ENCODE measurements at regions not wholly inside any gene's neighbourhood (a gene's known extent, or its start where the extent isn't known, plus 50 kb on each side); places are given as distances from the start of the nearest gene placed in this dataset.

DNA sequence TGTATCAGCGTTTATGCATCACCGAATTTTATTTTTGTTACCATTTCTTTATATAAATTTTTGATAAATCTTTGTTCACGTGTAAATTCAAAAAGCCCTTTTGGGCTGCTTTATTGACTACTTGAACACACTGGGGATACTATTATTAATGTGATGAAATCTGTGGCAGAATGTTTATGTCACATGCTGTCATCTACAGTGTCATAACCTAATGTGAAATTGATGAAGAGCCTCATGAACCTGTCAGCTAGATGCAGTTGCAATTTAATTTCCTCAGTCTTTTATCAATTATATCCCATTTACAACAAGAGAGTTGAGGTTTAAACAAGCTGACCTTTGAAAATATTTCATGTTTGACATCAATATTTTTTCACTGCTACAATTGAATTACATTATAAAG lies 1100.4 kb upstream of the COX7C start:
- Histone ChIP-seq H3K79me2 (ENCODE audit: insufficient read depth, low read length) (no peaks in the 10 kb centered on the region), H3K36me3 (ENCODE audit: insufficient read depth, low read length) (no peaks in the 10 kb centered on the region), H3F3A (ENCODE audit: low read depth) (no peaks in the 10 kb centered on the region), H3K4me2 (ENCODE audit: low read depth, low read length, poor library complexity, severe bottlenecking) (no peak overlapping the region), H3K4me3 (ENCODE audit: low read length, poor library complexity, severe bottlenecking) (no peak overlapping the region), H3K9me2 (replicated peaks; ENCODE audit: low read depth, low read length) (no peaks in the 10 kb centered on the region), H3K9ac (ENCODE audit: low read depth, low read length, poor library complexity, severe bottlenecking) (no peak overlapping the region), H4K20me1 (ENCODE audit: insufficient read depth, low read length, poor library complexity, severe bottlenecking) (no peaks in the 10 kb centered on the region), H3K9me3 (ENCODE audit: insufficient read depth, low read depth, low read length) (no peaks in the 10 kb centered on the region), H3K27me3 (ENCODE audit: insufficient read depth, low read length, poor library complexity, severe bottlenecking) (no peaks in the 10 kb centered on the region), H3K4me1 (ENCODE audit: insufficient read depth, low read length, poor library complexity, severe bottlenecking) (no peaks in the 10 kb centered on the region), H2AFZ (ENCODE audit: low read length) (no peak overlapping the region)
- TF ChIP-seq, protein P1, sequence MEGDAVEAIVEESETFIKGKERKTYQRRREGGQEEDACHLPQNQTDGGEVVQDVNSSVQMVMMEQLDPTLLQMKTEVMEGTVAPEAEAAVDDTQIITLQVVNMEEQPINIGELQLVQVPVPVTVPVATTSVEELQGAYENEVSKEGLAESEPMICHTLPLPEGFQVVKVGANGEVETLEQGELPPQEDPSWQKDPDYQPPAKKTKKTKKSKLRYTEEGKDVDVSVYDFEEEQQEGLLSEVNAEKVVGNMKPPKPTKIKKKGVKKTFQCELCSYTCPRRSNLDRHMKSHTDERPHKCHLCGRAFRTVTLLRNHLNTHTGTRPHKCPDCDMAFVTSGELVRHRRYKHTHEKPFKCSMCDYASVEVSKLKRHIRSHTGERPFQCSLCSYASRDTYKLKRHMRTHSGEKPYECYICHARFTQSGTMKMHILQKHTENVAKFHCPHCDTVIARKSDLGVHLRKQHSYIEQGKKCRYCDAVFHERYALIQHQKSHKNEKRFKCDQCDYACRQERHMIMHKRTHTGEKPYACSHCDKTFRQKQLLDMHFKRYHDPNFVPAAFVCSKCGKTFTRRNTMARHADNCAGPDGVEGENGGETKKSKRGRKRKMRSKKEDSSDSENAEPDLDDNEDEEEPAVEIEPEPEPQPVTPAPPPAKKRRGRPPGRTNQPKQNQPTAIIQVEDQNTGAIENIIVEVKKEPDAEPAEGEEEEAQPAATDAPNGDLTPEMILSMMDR (conservative IDR thresholded peaks at IDR 0.05; ENCODE audit: low read length) = no peak
- TF ChIP-seq EZH2phosphoT487 (IDR thresholded peaks at IDR 0.05; ENCODE audit: borderline replicate concordance) = no peak

DNA sequence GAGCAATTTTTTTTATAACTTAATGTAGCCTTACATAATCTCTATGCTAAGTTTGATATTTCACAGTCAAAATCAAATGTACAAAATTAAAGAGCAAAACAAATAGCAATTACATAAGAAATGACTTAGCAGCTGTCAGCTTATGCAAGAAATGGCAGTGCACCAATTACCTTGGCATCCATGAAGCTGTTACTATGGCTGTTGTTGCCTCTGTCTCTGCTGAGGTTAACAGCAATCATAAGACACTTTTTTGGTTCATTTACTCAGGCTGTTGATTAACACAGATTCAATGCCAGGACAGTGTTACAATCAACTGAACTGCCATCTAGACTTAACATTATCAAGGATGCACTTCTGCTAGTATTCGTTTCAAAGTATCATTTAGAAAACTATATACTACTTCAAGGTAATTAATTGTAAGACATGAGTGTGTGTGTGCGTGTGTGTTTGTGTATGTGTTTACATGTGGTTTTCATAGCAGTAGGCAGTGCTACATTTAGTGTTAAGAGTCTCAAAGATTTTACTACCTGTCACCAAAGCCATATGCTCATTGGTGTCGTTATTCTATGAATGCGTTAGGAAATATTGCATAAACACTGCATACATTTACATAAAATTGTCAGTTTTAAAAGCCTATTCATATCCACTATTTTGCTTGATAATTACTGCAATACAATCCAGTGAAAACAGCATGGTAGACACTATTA lies 1084.2 kb upstream of the COX7C start:
- Histone ChIP-seq H3K9me2 (replicated peaks; ENCODE audit: low read depth, low read length) (no peaks in the 10 kb centered on the region), H3K4me1 (ENCODE audit: insufficient read depth, low read length, poor library complexity, severe bottlenecking) (no peaks in the 10 kb centered on the region), H3K9me3 (ENCODE audit: insufficient read depth, low read depth, low read length) (no peaks in the 10 kb centered on the region), H3K4me3 (ENCODE audit: low read length, poor library complexity, severe bottlenecking) (no peak overlapping the region), H4K20me1 (ENCODE audit: insufficient read depth, low read length, poor library complexity, severe bottlenecking) (no peaks in the 10 kb centered on the region), H3K36me3 (ENCODE audit: insufficient read depth, low read length) (no peaks in the 10 kb centered on the region), H3K27me3 (ENCODE audit: insufficient read depth, low read length, poor library complexity, severe bottlenecking) (no peaks in the 10 kb centered on the region), H3K4me2 (ENCODE audit: low read depth, low read length, poor library complexity, severe bottlenecking) (no peak overlapping the region), H3K79me2 (ENCODE audit: insufficient read depth, low read length) (no peaks in the 10 kb centered on the region), H3K9ac (ENCODE audit: low read depth, low read length, poor library complexity, severe bottlenecking) (no peak overlapping the region), H2AFZ (ENCODE audit: low read length) (no peak overlapping the region), H3F3A (ENCODE audit: low read depth) (no peaks in the 10 kb centered on the region)
- TF ChIP-seq EZH2phosphoT487 (IDR thresholded peaks at IDR 0.05; ENCODE audit: borderline replicate concordance) = no peak
- TF ChIP-seq, protein P1 (conservative IDR thresholded peaks at IDR 0.05; ENCODE audit: low read length) = no peak

DNA sequence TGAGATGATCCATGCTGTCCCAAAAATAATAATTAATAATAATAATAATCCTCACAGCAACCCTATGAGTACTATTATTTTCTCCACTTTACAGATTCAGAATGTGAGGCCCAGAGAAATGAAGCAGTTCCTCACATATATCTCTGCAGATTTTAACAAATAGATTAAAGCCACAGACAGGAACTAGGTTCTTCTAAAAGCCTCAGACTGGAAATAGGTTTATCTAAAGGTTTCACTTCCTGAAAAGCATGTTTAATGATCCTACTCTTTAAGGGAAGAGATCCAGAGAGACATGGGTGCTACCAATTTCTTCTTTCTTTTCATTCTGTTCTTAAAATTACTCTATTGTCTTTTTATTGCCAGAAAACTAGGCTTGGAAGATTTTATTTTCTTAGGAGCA lies 1079.4 kb upstream of the COX7C start:
- no peak overlapping the region for H3K4me2 ChIP-seq (ENCODE audit: low read depth, low read length, poor library complexity, severe bottlenecking)
- no peak overlapping the region for H2AFZ ChIP-seq (ENCODE audit: low read length)
- no peaks in the 10 kb centered on the region for H3K27me3 ChIP-seq (ENCODE audit: insufficient read depth, low read length, poor library complexity, severe bottlenecking)
- no peak for TF ChIP-seq EZH2phosphoT487 (IDR thresholded peaks at IDR 0.05; ENCODE audit: borderline replicate concordance)
- no peaks in the 10 kb centered on the region for H3K9me2 ChIP-seq (replicated peaks; ENCODE audit: low read depth, low read length)
- no peaks in the 10 kb centered on the region for H3K4me1 ChIP-seq (ENCODE audit: insufficient read depth, low read length, poor library complexity, severe bottlenecking)
- H3K36me3 ChIP-seq (ENCODE audit: insufficient read depth, low read length) = no peaks in the 10 kb centered on the region
- H3K9ac ChIP-seq (ENCODE audit: low read depth, low read length, poor library complexity, severe bottlenecking) = no peak overlapping the region
- H4K20me1 ChIP-seq (ENCODE audit: insufficient read depth, low read length, poor library complexity, severe bottlenecking) = no peaks in the 10 kb centered on the region
- no peaks in the 10 kb centered on the region for H3F3A ChIP-seq (ENCODE audit: low read depth)
- H3K79me2 ChIP-seq (ENCODE audit: insufficient read depth, low read length) = no peaks in the 10 kb centered on the region
- H3K9me3 ChIP-seq (ENCODE audit: insufficient read depth, low read depth, low read length) = no peaks in the 10 kb centered on the region
- H3K4me3 ChIP-seq (ENCODE audit: low read length, poor library complexity, severe bottlenecking) = no peak overlapping the region

DNA sequence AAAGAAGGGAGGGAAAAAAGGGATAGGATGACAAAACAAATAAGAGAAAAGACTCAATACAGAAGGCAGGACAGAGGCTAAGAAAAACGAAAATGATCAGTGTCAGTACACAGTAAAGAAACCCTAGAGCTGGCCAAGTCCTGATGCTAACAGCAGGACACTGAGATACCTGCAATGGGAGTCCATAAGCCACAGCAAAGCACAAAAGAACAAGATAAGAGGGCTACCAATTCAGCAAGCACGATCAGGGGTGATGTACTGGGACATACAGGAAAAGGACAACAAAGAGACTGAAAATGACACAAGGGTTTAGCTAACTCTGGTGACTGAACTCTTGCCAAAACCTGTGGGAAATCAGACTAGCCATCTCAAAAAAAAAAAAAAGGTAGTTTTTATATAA lies 1072.6 kb upstream of the COX7C start:
- Histone ChIP-seq H2AFZ (ENCODE audit: low read length) (no peak overlapping the region), H3K9ac (ENCODE audit: low read depth, low read length, poor library complexity, severe bottlenecking) (no peak overlapping the region), H3K9me3 (ENCODE audit: insufficient read depth, low read depth, low read length) (no peaks in the 10 kb centered on the region), H3K27me3 (ENCODE audit: insufficient read depth, low read length, poor library complexity, severe bottlenecking) (no peaks in the 10 kb centered on the region), H4K20me1 (ENCODE audit: insufficient read depth, low read length, poor library complexity, severe bottlenecking) (no peaks in the 10 kb centered on the region), H3K4me3 (ENCODE audit: low read length, poor library complexity, severe bottlenecking) (no peak overlapping the region), H3K4me2 (ENCODE audit: low read depth, low read length, poor library complexity, severe bottlenecking) (no peak overlapping the region), H3K36me3 (ENCODE audit: insufficient read depth, low read length) (no peaks in the 10 kb centered on the region), H3K4me1 (ENCODE audit: insufficient read depth, low read length, poor library complexity, severe bottlenecking) (no peaks in the 10 kb centered on the region), H3K79me2 (ENCODE audit: insufficient read depth, low read length) (no peaks in the 10 kb centered on the region), H3F3A (ENCODE audit: low read depth) (no peaks in the 10 kb centered on the region), H3K9me2 (replicated peaks; ENCODE audit: low read depth, low read length) (no peaks in the 10 kb centered on the region)
- TF ChIP-seq, protein P1 (conservative IDR thresholded peaks at IDR 0.05; ENCODE audit: low read length) = no peak
- TF ChIP-seq EZH2phosphoT487 (IDR thresholded peaks at IDR 0.05; ENCODE audit: borderline replicate concordance) = no peak

Data from Loucy (cell line).